Keratinocyte (primary cell): ENCODE measurements at regions not wholly inside any gene's neighbourhood (a gene's known extent, or its start where the extent isn't known, plus 50 kb on each side); places are given as distances from the start of the nearest gene placed in this dataset.

Experiments
- EZH2 ChIP-seq: IDR thresholded peaks from one replicate; pipeline ENCODE4 v1.6.1; 2012; ENCODE audit warnings: inconsistent platforms, mild to moderate bottlenecking, low read length, moderate library complexity
- TF ChIP-seq, protein P1 (sequence below), 3 experiments: IDR thresholded peaks in 1 of 3; conservative IDR thresholded peaks in 1 of 3; optimal IDR thresholded peaks in 1 of 3; 2 replicates in 2 of 3; 3 replicates in 1 of 3; pipeline versions ENCODE3 to v1.5.1; 2011; ENCODE audit warnings: low read length in 3 of 3, mild to moderate bottlenecking in 3 of 3, moderate library complexity in 2 of 3, control low read depth in 1 of 3, inconsistent platforms in 1 of 3; ENCODE audit not compliant: insufficient read depth in 2 of 3; ENCODE audit errors: extremely low read depth in 1 of 3

- TF ChIP-seq, protein P1, sequence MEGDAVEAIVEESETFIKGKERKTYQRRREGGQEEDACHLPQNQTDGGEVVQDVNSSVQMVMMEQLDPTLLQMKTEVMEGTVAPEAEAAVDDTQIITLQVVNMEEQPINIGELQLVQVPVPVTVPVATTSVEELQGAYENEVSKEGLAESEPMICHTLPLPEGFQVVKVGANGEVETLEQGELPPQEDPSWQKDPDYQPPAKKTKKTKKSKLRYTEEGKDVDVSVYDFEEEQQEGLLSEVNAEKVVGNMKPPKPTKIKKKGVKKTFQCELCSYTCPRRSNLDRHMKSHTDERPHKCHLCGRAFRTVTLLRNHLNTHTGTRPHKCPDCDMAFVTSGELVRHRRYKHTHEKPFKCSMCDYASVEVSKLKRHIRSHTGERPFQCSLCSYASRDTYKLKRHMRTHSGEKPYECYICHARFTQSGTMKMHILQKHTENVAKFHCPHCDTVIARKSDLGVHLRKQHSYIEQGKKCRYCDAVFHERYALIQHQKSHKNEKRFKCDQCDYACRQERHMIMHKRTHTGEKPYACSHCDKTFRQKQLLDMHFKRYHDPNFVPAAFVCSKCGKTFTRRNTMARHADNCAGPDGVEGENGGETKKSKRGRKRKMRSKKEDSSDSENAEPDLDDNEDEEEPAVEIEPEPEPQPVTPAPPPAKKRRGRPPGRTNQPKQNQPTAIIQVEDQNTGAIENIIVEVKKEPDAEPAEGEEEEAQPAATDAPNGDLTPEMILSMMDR (optimal IDR thresholded peaks at IDR 0.05 in 1 of 3, IDR thresholded peaks at IDR 0.05 in 1 of 3, conservative IDR thresholded peaks at IDR 0.05 in 1 of 3; ENCODE audit: extremely low read depth in 1 of 3, insufficient read depth in 2 of 3, low read length in 3 of 3), result no peak
- TF ChIP-seq EZH2, result no peak
Measured at GRCh38 chr6:73903155-73903554, 207.2 kb downstream of the CD109 start.
